MM.1S (cell line): ENCODE measurements at regions not wholly inside any gene's neighbourhood (a gene's known extent, or its start where the extent isn't known, plus 50 kb on each side); places are given as distances from the start of the nearest gene placed in this dataset.

ENCODE experiments used
- CTCF ChIP-seq: fragments of 300-600 bp; sonication (generic); IDR thresholded peaks from 2 replicates; pipeline ENCODE4 v1.5.1; 2016; ENCODE audit warnings: antibody characterized with exemption, low read length, mixed read lengths
- EZH2phosphoT487 ChIP-seq: fragments of 300-600 bp; sonication (generic); IDR thresholded peaks from 2 replicates; pipeline ENCODE4 v1.6.1; 2018; ENCODE audit warnings: antibody characterized with exemption, low read length

GRCh38 chr3:89699229-89699628 is 591.8 kb downstream of the EPHA3 start:
- TF ChIP-seq CTCF: no peak
- TF ChIP-seq EZH2phosphoT487: no peak
